ENCODE measurements at regions not wholly inside any gene's neighbourhood (a gene's known extent, or its start where the extent isn't known, plus 50 kb on each side); places are given as distances from the start of the nearest gene placed in this dataset.

DNA sequence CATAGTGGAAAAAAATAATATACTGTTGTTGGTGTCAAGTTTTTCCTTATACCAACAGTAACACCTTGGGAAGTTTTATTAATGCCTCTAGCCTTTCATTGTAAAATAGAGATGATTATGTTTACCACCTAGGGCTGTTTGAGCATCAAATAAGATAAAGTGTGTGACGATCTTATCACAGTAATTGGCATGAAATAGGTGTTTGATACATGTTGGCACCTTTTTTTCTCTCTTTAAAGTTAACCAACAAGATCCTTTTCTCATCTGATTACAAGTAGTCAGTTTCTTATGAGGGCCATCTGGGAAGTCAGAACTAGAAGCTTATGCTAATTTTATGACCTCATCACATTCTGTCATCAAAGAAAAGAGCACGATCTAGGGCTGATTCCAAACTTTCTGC is 669.5 kb downstream of the CCSER2 start:
- intact Hi-C loops (cut with DNase I): no loop called here
- H3K4me3 ChIP-seq: no peak overlapping the region
- ATAC-seq (no peak), DNase-seq (no peak)
- no peaks in the 10 kb centered on the region for H3K36me3 ChIP-seq
- no peaks in the 10 kb centered on the region for H3K27me3 ChIP-seq (ENCODE audit: low read depth)
- no peaks in the 10 kb centered on the region for H3K4me1 ChIP-seq
- H3K27ac ChIP-seq: no peak overlapping the region
- no peaks in the 10 kb centered on the region for H3K9me3 ChIP-seq
- TF ChIP-seq, protein P1, sequence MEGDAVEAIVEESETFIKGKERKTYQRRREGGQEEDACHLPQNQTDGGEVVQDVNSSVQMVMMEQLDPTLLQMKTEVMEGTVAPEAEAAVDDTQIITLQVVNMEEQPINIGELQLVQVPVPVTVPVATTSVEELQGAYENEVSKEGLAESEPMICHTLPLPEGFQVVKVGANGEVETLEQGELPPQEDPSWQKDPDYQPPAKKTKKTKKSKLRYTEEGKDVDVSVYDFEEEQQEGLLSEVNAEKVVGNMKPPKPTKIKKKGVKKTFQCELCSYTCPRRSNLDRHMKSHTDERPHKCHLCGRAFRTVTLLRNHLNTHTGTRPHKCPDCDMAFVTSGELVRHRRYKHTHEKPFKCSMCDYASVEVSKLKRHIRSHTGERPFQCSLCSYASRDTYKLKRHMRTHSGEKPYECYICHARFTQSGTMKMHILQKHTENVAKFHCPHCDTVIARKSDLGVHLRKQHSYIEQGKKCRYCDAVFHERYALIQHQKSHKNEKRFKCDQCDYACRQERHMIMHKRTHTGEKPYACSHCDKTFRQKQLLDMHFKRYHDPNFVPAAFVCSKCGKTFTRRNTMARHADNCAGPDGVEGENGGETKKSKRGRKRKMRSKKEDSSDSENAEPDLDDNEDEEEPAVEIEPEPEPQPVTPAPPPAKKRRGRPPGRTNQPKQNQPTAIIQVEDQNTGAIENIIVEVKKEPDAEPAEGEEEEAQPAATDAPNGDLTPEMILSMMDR (IDR thresholded peaks at IDR 0.05): no peak

DNA sequence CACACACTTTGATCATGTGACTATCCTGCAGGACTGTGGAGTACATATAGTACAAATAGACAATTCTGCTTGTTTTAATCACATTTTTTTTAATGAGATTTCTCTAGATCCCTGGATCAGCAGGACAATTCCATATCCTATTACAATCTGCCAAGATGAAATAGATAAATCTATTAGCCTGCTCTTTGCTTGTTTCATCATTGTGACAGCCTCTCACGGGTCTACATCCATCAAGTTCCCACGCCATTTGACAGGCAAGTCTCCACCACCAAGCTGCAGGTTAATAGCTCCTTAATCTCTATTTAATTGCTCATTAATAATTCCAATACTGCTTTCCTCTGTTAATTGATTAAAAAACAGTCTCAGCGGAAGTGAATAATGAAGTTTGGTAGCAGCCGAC is 671.5 kb downstream of the CCSER2 start:
- no peak for ATAC-seq
- no peak for DNase-seq
- no peaks in the 10 kb centered on the region for H3K36me3 ChIP-seq
- H3K9me3 ChIP-seq: no peaks in the 10 kb centered on the region
- H3K27ac ChIP-seq: no peak overlapping the region
- no peak overlapping the region for H3K4me3 ChIP-seq
- H3K4me1 ChIP-seq: no peaks in the 10 kb centered on the region
- TF ChIP-seq, protein P1 (IDR thresholded peaks at IDR 0.05): no peak
- H3K27me3 ChIP-seq (ENCODE audit: low read depth): no peaks in the 10 kb centered on the region
- intact Hi-C loops (cut with DNase I): no loop called here

- intact Hi-C loops (cut with DNase I): no loop called here
- no peak overlapping the region for H3K4me3 ChIP-seq
- no peaks in the 10 kb centered on the region for H3K4me1 ChIP-seq
- H3K27ac ChIP-seq: no peak overlapping the region
- no peak for ATAC-seq
- no peaks in the 10 kb centered on the region for H3K27me3 ChIP-seq (ENCODE audit: low read depth)
- TF ChIP-seq, protein P1 (IDR thresholded peaks at IDR 0.05): no peak
- H3K36me3 ChIP-seq: no peaks in the 10 kb centered on the region
- DNase-seq: no peak
- no peaks in the 10 kb centered on the region for H3K9me3 ChIP-seq
Measured at GRCh38 chr10:85003083-85003482, 674.7 kb downstream of the CCSER2 start.

DNA sequence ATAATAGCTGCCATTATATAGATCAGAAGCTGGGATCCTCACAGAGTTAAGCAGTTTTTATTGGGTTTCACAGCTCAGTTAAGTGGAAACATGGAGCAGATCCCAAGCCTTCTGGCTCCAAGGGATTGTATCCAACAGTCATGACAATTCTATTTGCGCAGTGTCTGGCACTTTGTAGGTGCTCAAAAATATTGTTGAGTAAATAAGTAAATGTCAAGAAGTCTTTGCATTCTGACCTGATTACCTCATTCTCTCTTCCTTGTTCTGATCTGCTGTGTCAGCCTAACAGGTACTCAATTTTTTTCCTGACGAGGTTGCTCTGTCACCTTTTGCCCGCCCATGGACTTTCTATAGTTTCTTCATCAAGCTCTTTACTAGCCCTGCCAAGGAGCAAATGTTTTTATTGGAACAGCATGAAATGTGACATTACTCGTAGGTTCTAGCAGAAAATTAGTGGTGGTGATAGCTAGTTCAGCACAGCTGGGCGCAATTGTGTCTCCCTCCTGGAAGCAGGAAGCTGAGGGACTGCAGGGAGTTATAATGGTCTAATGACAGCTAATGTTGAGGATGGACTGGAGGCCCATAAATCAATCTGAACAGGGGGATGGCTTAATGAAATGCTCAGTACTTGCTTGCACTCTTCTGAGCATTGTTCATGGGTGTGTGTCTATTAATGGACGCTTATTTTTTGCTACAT is 680.2 kb downstream of the CCSER2 start:
- DNase-seq (no peak), ATAC-seq (peak; percentile 93 to 96)
- TF ChIP-seq, protein P1 (IDR thresholded peaks at IDR 0.05): no peak
- H3K27me3 ChIP-seq (ENCODE audit: low read depth): no peaks in the 10 kb centered on the region
- no peaks in the 10 kb centered on the region for H3K9me3 ChIP-seq
- H3K36me3 ChIP-seq: no peaks in the 10 kb centered on the region
- no peak overlapping the region for H3K4me3 ChIP-seq
- intact Hi-C loops (cut with DNase I): no loop called here
- H3K27ac ChIP-seq: no peak overlapping the region
- no peaks in the 10 kb centered on the region for H3K4me1 ChIP-seq

- Histone ChIP-seq H3K27me3 (ENCODE audit: low read depth) (no peaks in the 10 kb centered on the region), H3K27ac (no peak overlapping the region), H3K9me3 (no peaks in the 10 kb centered on the region), H3K4me1 (no peaks in the 10 kb centered on the region), H3K4me3 (no peak overlapping the region), H3K36me3 (no peaks in the 10 kb centered on the region)
- DNase-seq (no peak), ATAC-seq (no peak)
- TF ChIP-seq, protein P1 (IDR thresholded peaks at IDR 0.05): no peak
- intact Hi-C loops (cut with DNase I): no loop called here
Measured at GRCh38 chr10:85012305-85012704, 683.9 kb downstream of the CCSER2 start.

Measured in lower lobe of right lung (tissue), 2 donors.